Neural cell (in vitro differentiated cells): ENCODE measurements at regions not wholly inside any gene's neighbourhood (a gene's known extent, or its start where the extent isn't known, plus 50 kb on each side); places are given as distances from the start of the nearest gene placed in this dataset.

Experiments used
- H2AFZ ChIP-seq: fragments of 200-600, 300-800 bp; sonication (generic), shearing (Covaris generic); 2 replicates; pipeline ENCODE4 v1.6.0; 2014; ENCODE audit warnings: low read depth, mild to moderate bottlenecking, antibody characterized with exemption, low read length, moderate library complexity
- H3F3A ChIP-seq: fragments of 200-600 bp; shearing (Covaris generic); 2 replicates; pipeline ENCODE4 v1.6.1; 2016; ENCODE audit warnings: mild to moderate bottlenecking, moderate library complexity, mixed read lengths, antibody characterized with exemption, low read length; ENCODE audit not compliant: insufficient read depth, poor library complexity, severe bottlenecking
- H3K27ac ChIP-seq: fragments of 200-600, 300-800 bp; sonication (generic), shearing (Covaris generic); 2 replicates; pipeline ENCODE4 v1.5.1; 2014; ENCODE audit warnings: mild to moderate bottlenecking, low read length, moderate library complexity
- H3K27me3 ChIP-seq: fragments of 300-800, 200-600 bp; sonication (generic), shearing (Covaris generic); 2 replicates; pipeline ENCODE4 v1.6.0; 2014; ENCODE audit warnings: mild to moderate bottlenecking, low read depth, low read length, moderate library complexity; ENCODE audit not compliant: insufficient read depth
- H3K36me3 ChIP-seq: fragments of 300-800, 200-600 bp; sonication (generic), shearing (Covaris generic); 2 replicates; pipeline ENCODE4 v1.5.1; 2014; ENCODE audit warnings: mild to moderate bottlenecking, antibody characterized with exemption, low read length, moderate library complexity; ENCODE audit not compliant: insufficient read depth
- H3K4me2 ChIP-seq: fragments of 300-800, 200-600 bp; sonication (generic), shearing (Covaris generic); 2 replicates; pipeline ENCODE4 v1.6.0; 2014; ENCODE audit warnings: mild to moderate bottlenecking, low read length
- H3K4me3 ChIP-seq: fragments of 300-800, 200-600 bp; sonication (generic), shearing (Covaris generic); 2 replicates; pipeline ENCODE4 v1.5.1; 2014; ENCODE audit warnings: mild to moderate bottlenecking, low read length, moderate library complexity
- H3K79me2 ChIP-seq: fragments of 200-600 bp; shearing (Covaris generic); replicated peaks from 2 replicates; pipeline ENCODE4 v1.6.0; 2014; ENCODE audit warnings: mild to moderate bottlenecking, low read length, moderate library complexity; ENCODE audit not compliant: insufficient read depth
- H3K9ac ChIP-seq: fragments of 300-800, 200-600 bp; sonication (generic), shearing (Covaris generic); 2 replicates; pipeline ENCODE4 v1.6.1; 2016; ENCODE audit warnings: mild to moderate bottlenecking, low read length, mixed read lengths
- H3K9me2 ChIP-seq: fragments of 200-600 bp; shearing (Covaris generic); 2 replicates; pipeline ENCODE4 v1.6.1; 2016; ENCODE audit warnings: mild to moderate bottlenecking, low read length, mixed read lengths; ENCODE audit not compliant: insufficient read depth
- H3K9me3 ChIP-seq: fragments of 200-600, 300-800 bp; sonication (generic), shearing (Covaris generic); 2 replicates; pipeline ENCODE4 v1.6.1; 2016; ENCODE audit warnings: mild to moderate bottlenecking, mixed run types, low read length, moderate library complexity, mixed read lengths
- H4K20me1 ChIP-seq: fragments of 200-600 bp; shearing (Covaris generic); 2 replicates; pipeline ENCODE4 v1.6.1; 2016; ENCODE audit warnings: mild to moderate bottlenecking, mixed run types; ENCODE audit not compliant: insufficient read depth
- CTCF ChIP-seq: fragments of 450-650 bp; IDR thresholded peaks from 2 replicates; pipeline ENCODE4 v1.5.1; 2014; ENCODE audit warnings: antibody characterized with exemption, mild to moderate bottlenecking, moderate library complexity; ENCODE audit not compliant: poor library complexity, severe bottlenecking
- EP300 ChIP-seq: fragments of 450-650 bp; conservative IDR thresholded peaks from 2 replicates; pipeline ENCODE4 v1.6.1; 2014; ENCODE audit warnings: antibody characterized with exemption, mild to moderate bottlenecking, moderate library complexity; ENCODE audit not compliant: poor library complexity, severe bottlenecking
- EZH2 ChIP-seq: fragments of 200-600, 300-800 bp; shearing (Covaris generic), sonication (generic); IDR thresholded peaks from 2 replicates; pipeline ENCODE4 v1.6.1; 2014; ENCODE audit warnings: antibody characterized with exemption, low read length, borderline replicate concordance, mild to moderate bottlenecking; ENCODE audit not compliant: insufficient read depth, poor library complexity, severe bottlenecking
- MXI1 ChIP-seq: fragments of 450-650 bp; conservative IDR thresholded peaks from 2 replicates; pipeline ENCODE4 v1.6.1; 2014; ENCODE audit warnings: antibody characterized with exemption, mild to moderate bottlenecking; ENCODE audit not compliant: poor library complexity, severe bottlenecking
- POLR2AphosphoS5 ChIP-seq: IDR thresholded peaks from 2 replicates; pipeline ENCODE4 v1.6.1; 2012
- RAD21 ChIP-seq: fragments of 450-650 bp; conservative IDR thresholded peaks from 2 replicates; pipeline ENCODE4 v1.6.1; 2014; ENCODE audit warnings: antibody characterized with exemption, mild to moderate bottlenecking, moderate library complexity
- REST ChIP-seq: IDR thresholded peaks from 2 replicates; pipeline ENCODE4 v1.6.1; 2012; ENCODE audit warnings: borderline replicate concordance
- SMC3 ChIP-seq: fragments of 450-650 bp; conservative IDR thresholded peaks from 2 replicates; pipeline ENCODE4 v1.6.1; 2014; ENCODE audit warnings: antibody characterized with exemption, mild to moderate bottlenecking, moderate library complexity; ENCODE audit not compliant: poor library complexity
- TAF1 ChIP-seq: IDR thresholded peaks from 2 replicates; pipeline ENCODE4 v1.6.1; 2012; ENCODE audit warnings: low read depth

- TF ChIP-seq REST, result no peak
- TF ChIP-seq MXI1, result no peak
- TF ChIP-seq RAD21, result no peak
- TF ChIP-seq SMC3, result no peak
- TF ChIP-seq POLR2AphosphoS5, result no peak
These were observed 331.4 kb upstream of the USP24 start (continued) for GRCh38 chr1:55546553-55546952.

- Histone ChIP-seq H2AFZ (no peak overlapping the region), H3F3A (no peaks in the 10 kb centered on the region)
- no peak for TF ChIP-seq CTCF
- TF ChIP-seq POLR2AphosphoS5, result no peak
- no peak for TF ChIP-seq RAD21
- TF ChIP-seq SMC3, result no peak
- TF ChIP-seq REST, result no peak
- TF ChIP-seq MXI1, result no peak
- TF ChIP-seq TAF1, result no peak
- no peak for TF ChIP-seq EP300
- no peak for TF ChIP-seq EZH2
These were observed 329.7 kb upstream of the USP24 start for GRCh38 chr1:55544826-55545225.

More at GRCh38 chr1:55544826-55545225, 329.7 kb upstream of the USP24 start:
- Histone ChIP-seq H3K9me3 (no peaks in the 10 kb centered on the region), H3K4me3 (no peak overlapping the region), H3K36me3 (no peaks in the 10 kb centered on the region), H3K27ac (no peak overlapping the region), H3K79me2 (no peaks in the 10 kb centered on the region), H4K20me1 (no peaks in the 10 kb centered on the region), H3K27me3 (no peaks in the 10 kb centered on the region), H3K9me2 (no peaks in the 10 kb centered on the region), H3K9ac (no peak overlapping the region), H3K4me2 (no peak overlapping the region)
